Thymus (tissue), 11 donors: ENCODE measurements at regions not wholly inside any gene's neighbourhood (a gene's known extent, or its start where the extent isn't known, plus 50 kb on each side); places are given as distances from the start of the nearest gene placed in this dataset.

Experiments used
- DNase-seq, 9 donors: peaks; one replicate each; pipeline ENCODE4 v3.0.0-alpha.2; 2013; ENCODE audit warnings: low spot score in 9 of 9, low read depth in 6 of 9, missing footprints in 1 of 9
- H3K27ac ChIP-seq, 2 donors: one replicate each; pipeline ENCODE4 v1.5.1; 2013; ENCODE audit warnings: control low read depth in 1 of 2, low read depth in 1 of 2, low read length in 1 of 2, mild to moderate bottlenecking in 1 of 2, moderate library complexity in 1 of 2
- H3K27me3 ChIP-seq, 2 donors: one replicate each; pipeline ENCODE4 v1.5.1; 2013; ENCODE audit warnings: low read length in 1 of 2; ENCODE audit not compliant: control insufficient read depth in 2 of 2, insufficient read depth in 1 of 2
- H3K36me3 ChIP-seq, 2 donors: one replicate each; pipeline ENCODE4 v1.5.1; 2013; ENCODE audit warnings: low read length in 1 of 2, mild to moderate bottlenecking in 1 of 2, moderate library complexity in 1 of 2; ENCODE audit not compliant: control insufficient read depth in 2 of 2, insufficient read depth in 2 of 2
- H3K4me1 ChIP-seq, 2 donors: one replicate each; pipeline ENCODE4 v1.5.1; 2013; ENCODE audit warnings: low read length in 2 of 2; ENCODE audit not compliant: control insufficient read depth in 2 of 2, insufficient read depth in 2 of 2
- H3K4me3 ChIP-seq, 2 donors: one replicate each; pipeline ENCODE4 v1.5.1; 2013; ENCODE audit warnings: low read length in 2 of 2, control low read depth in 1 of 2, mild to moderate bottlenecking in 1 of 2
- H3K9me3 ChIP-seq, 2 donors: one replicate each; pipeline ENCODE4 v1.5.1; 2013; ENCODE audit warnings: low read length in 1 of 2, mild to moderate bottlenecking in 1 of 2; ENCODE audit not compliant: control insufficient read depth in 2 of 2, insufficient read depth in 1 of 2
- WGBS: extraction: QIAGEN DNeasy Blood & Tissue Kit; methylation state at CpG from one replicate; pipeline ENCODE4 v1.1.7; 2013; 5-methylcytosine and 5-hydroxymethylcytosine counted together
- donor health status: healthy.

- Histone ChIP-seq H3K27me3 (no peaks in the 10 kb centered on the region), H3K36me3 (no peaks in the 10 kb centered on the region), H3K9me3 (peaks cover 0 to under 1% of the 10 kb centered on the region in 2 donors), H3K4me3 (no peak overlapping the region), H3K27ac (no peak overlapping the region), H3K4me1 (no peaks in the 10 kb centered on the region)
- DNase-seq, result no peak
- WGBS, result 73% methylated on average over 5 of the region's 5 CpGs
These were observed 59.1 kb upstream of the UMPS start for GRCh38 chr3:124671106-124671505.

GRCh38 chr3:124674336-124674735, 55.9 kb upstream of the UMPS start:
- Histone ChIP-seq H3K36me3 (no peaks in the 10 kb centered on the region), H3K27ac (no peak overlapping the region), H3K4me3 (no peak overlapping the region), H3K4me1 (no peaks in the 10 kb centered on the region), H3K9me3 (no peaks in the 10 kb centered on the region), H3K27me3 (no peaks in the 10 kb centered on the region)
- 96% methylated on average over 13 of the region's 13 CpGs for WGBS
- no peak for DNase-seq

- Histone ChIP-seq H3K27me3 (no peaks in the 10 kb centered on the region), H3K36me3 (no peaks in the 10 kb centered on the region), H3K4me3 (no peak overlapping the region), H3K4me1 (no peaks in the 10 kb centered on the region), H3K9me3 (no peaks in the 10 kb centered on the region), H3K27ac (no peak overlapping the region)
- 95% methylated on average over 3 of the region's 3 CpGs for WGBS
- no peak for DNase-seq
These were observed 54.0 kb upstream of the UMPS start for GRCh38 chr3:124676236-124676635.

- WGBS, result 85% methylated on average over 5 of the region's 5 CpGs
- Histone ChIP-seq H3K9me3 (no peaks in the 10 kb centered on the region), H3K27ac (no peak overlapping the region), H3K4me3 (no peak overlapping the region), H3K36me3 (no peaks in the 10 kb centered on the region), H3K4me1 (no peaks in the 10 kb centered on the region), H3K27me3 (no peaks in the 10 kb centered on the region)
- DNase-seq, result no peak
These were observed 51.1 kb upstream of the UMPS start for GRCh38 chr3:124679048-124679638.
